H1 (cell line): ENCODE measurements at regions not wholly inside any gene's neighbourhood (a gene's known extent, or its start where the extent isn't known, plus 50 kb on each side); places are given as distances from the start of the nearest gene placed in this dataset.

Experiments
- CTCF ChIA-PET: fragments of 300-600 bp; sonication (Branson Sonifier 250); formaldehyde crosslinking; loops from one replicate; lab custom pipeline; 2021; ENCODE audit not compliant: partially characterized antibody; lab: Charles Lee
- POLR2A ChIA-PET: fragments of 300-600 bp; sonication (Branson Sonifier 250); formaldehyde crosslinking; loops from one replicate; lab custom pipeline; 2021; ENCODE audit warnings: inconsistent platforms; ENCODE audit not compliant: partially characterized antibody; lab: Charles Lee
- DNase-seq, 2 experiments: peaks; one replicate each; pipeline versions ENCODE4 v3.0.0 to v3.0.0-alpha.2; 2010 to 2022; ENCODE audit warnings: low spot score in 2 of 2, low read depth in 1 of 2, mixed read lengths in 1 of 2
- FAIRE-seq: peaks from 2 replicates; lab custom pipeline; 2011; peaks lifted over from hg19 to GRCh38; lab: Jason Lieb, UNC
- H2AFZ ChIP-seq: 2 replicates; pipeline ENCODE4 v1.8.1; 2012; ENCODE audit warnings: low read length, inconsistent platforms
- H2AK5ac ChIP-seq: 2 replicates; pipeline ENCODE4 v1.6.1; 2013; ENCODE audit warnings: low read depth, low read length
- H2BK120ac ChIP-seq: replicated peaks from 2 replicates; pipeline ENCODE3; 2013; ENCODE audit warnings: low read depth, low read length, inconsistent platforms
- H2BK12ac ChIP-seq: 2 replicates; pipeline ENCODE4 v1.6.1; 2013; ENCODE audit warnings: low read depth, low read length
- H2BK15ac ChIP-seq: 2 replicates; pipeline ENCODE4 v1.6.1; 2013; ENCODE audit warnings: low read length
- H2BK20ac ChIP-seq: 2 replicates; pipeline ENCODE4 v1.6.1; 2013; ENCODE audit warnings: low read length
- H2BK5ac ChIP-seq: 2 replicates; pipeline ENCODE4 v1.6.1; 2013; ENCODE audit warnings: low read depth, low read length
- H3K14ac ChIP-seq: 2 replicates; pipeline ENCODE4 v1.6.1; 2013; ENCODE audit warnings: inconsistent platforms; ENCODE audit not compliant: insufficient read length
- H3K18ac ChIP-seq: 2 replicates; pipeline ENCODE4 v1.6.1; 2013; ENCODE audit warnings: low read length; ENCODE audit errors: extremely low read depth
- H3K23ac ChIP-seq: 2 replicates; pipeline ENCODE4 v1.6.1; 2013; ENCODE audit warnings: inconsistent platforms; ENCODE audit not compliant: insufficient read length
- H3K23me2 ChIP-seq: 2 replicates; pipeline ENCODE4 v1.6.1; 2013; ENCODE audit warnings: low read depth, low read length
- H3K27ac ChIP-seq: 2 replicates; pipeline ENCODE4 v1.6.1; 2011; ENCODE audit warnings: low read depth, low read length, inconsistent platforms
- H3K27me3 ChIP-seq, 4 experiments: replicated peaks in 1 of 4; 1 replicate in 1 of 4; 2 replicates in 3 of 4; pipeline versions ENCODE4 v1.6.1 to v1.8.1; 2011 to 2013; ENCODE audit warnings: low read length in 3 of 4, mild to moderate bottlenecking in 3 of 4, inconsistent platforms in 2 of 4, mixed read lengths in 2 of 4, moderate library complexity in 1 of 4; ENCODE audit not compliant: control insufficient read depth in 3 of 4, insufficient read depth in 3 of 4; ENCODE audit errors: extremely low read depth in 1 of 4
- H3K36me3 ChIP-seq, 4 experiments: 2 replicates each; pipeline versions ENCODE4 v1.6.1 to v1.8.1; 2011 to 2013; ENCODE audit warnings: mild to moderate bottlenecking in 4 of 4, low read length in 3 of 4, moderate library complexity in 2 of 4, control low read depth in 1 of 4, inconsistent platforms in 1 of 4; ENCODE audit not compliant: insufficient read depth in 4 of 4, control insufficient read depth in 2 of 4
- H3K4ac ChIP-seq: replicated peaks from 2 replicates; pipeline ENCODE3; 2013; ENCODE audit warnings: low read length, low read depth, mixed read lengths, inconsistent platforms; ENCODE audit not compliant: insufficient read length
- H3K4me1 ChIP-seq, 4 experiments: replicated peaks in 1 of 4; 1 replicate in 1 of 4; 2 replicates in 3 of 4; pipeline versions ENCODE4 v1.6.1 to v1.8.1; 2011 to 2013; ENCODE audit warnings: low read length in 3 of 4, inconsistent platforms in 2 of 4, mixed read lengths in 1 of 4; ENCODE audit not compliant: insufficient read depth in 4 of 4, control insufficient read depth in 3 of 4
- H3K4me2 ChIP-seq, 2 experiments: 2 replicates each; pipeline versions ENCODE4 v1.6.1 to v1.8.1; 2011 to 2013; ENCODE audit warnings: low read depth in 2 of 2, low read length in 2 of 2, control low read depth in 1 of 2, inconsistent platforms in 1 of 2, mild to moderate bottlenecking in 1 of 2; ENCODE audit not compliant: insufficient read depth in 1 of 2
- H3K4me3 ChIP-seq, 4 experiments: fragments of 200-600, 300-600 bp in 1 of 4; sonication (generic), shearing (Covaris generic), sonication (Bioruptor Twin) in 1 of 4; 2 replicates each; pipeline versions ENCODE4 v1.5.1 to v1.8.1; 2011 to 2016; ENCODE audit warnings: low read length in 4 of 4, low read depth in 3 of 4, control low read depth in 2 of 4, inconsistent platforms in 2 of 4, mild to moderate bottlenecking in 2 of 4, mixed read lengths in 1 of 4, moderate library complexity in 1 of 4; ENCODE audit not compliant: insufficient read depth in 2 of 4; ENCODE audit errors: extremely low read depth in 1 of 4
- H3K56ac ChIP-seq: replicated peaks from 2 replicates; pipeline ENCODE3; 2013; ENCODE audit warnings: low read depth, mild to moderate bottlenecking, mixed read lengths, low read length, inconsistent platforms; ENCODE audit not compliant: insufficient read length
- H3K79me1 ChIP-seq: 2 replicates; pipeline ENCODE4 v1.6.1; 2013; ENCODE audit warnings: low read depth, low read length, control low read depth
- H3K79me2 ChIP-seq, 2 experiments: 2 replicates each; pipeline versions ENCODE4 v1.6.1 to v1.8.1; 2012 to 2013; ENCODE audit warnings: low read length in 2 of 2, mild to moderate bottlenecking in 2 of 2, inconsistent platforms in 1 of 2; ENCODE audit not compliant: insufficient read depth in 2 of 2, control insufficient read depth in 1 of 2
- H3K9ac ChIP-seq, 4 experiments: replicated peaks in 1 of 4; 1 replicate in 1 of 4; 2 replicates in 3 of 4; pipeline versions ENCODE4 v1.6.1 to v1.8.1; 2011 to 2013; ENCODE audit warnings: low read depth in 3 of 4, low read length in 3 of 4, control low read depth in 2 of 4, mild to moderate bottlenecking in 2 of 4, moderate library complexity in 2 of 4, inconsistent platforms in 1 of 4; ENCODE audit errors: extremely low read depth in 1 of 4
- H3K9me3 ChIP-seq, 2 experiments: 2 replicates each; pipeline versions ENCODE4 v1.6.1 to v1.8.1; 2012 to 2013; ENCODE audit warnings: mild to moderate bottlenecking in 2 of 2, moderate library complexity in 2 of 2, control low read depth in 1 of 2, inconsistent platforms in 1 of 2, low read depth in 1 of 2, low read length in 1 of 2, mixed read lengths in 1 of 2; ENCODE audit not compliant: insufficient read depth in 2 of 2
- H4K20me1 ChIP-seq, 2 experiments: replicated peaks in 1 of 2; 2 replicates each; pipeline versions ENCODE3 to v1.8.1; 2011 to 2013; ENCODE audit warnings: inconsistent platforms in 2 of 2, low read length in 2 of 2, mild to moderate bottlenecking in 1 of 2; ENCODE audit not compliant: insufficient read depth in 2 of 2, control insufficient read depth in 1 of 2
- H4K5ac ChIP-seq: 2 replicates; pipeline ENCODE4 v1.6.1; 2013; ENCODE audit warnings: low read length, low read depth, mixed read lengths, inconsistent platforms; ENCODE audit not compliant: insufficient read length
- H4K8ac ChIP-seq: 2 replicates; pipeline ENCODE4 v1.8.0; 2013; ENCODE audit warnings: mild to moderate bottlenecking, moderate library complexity, low read length, inconsistent platforms; ENCODE audit not compliant: insufficient read depth; ENCODE audit errors: extremely low read depth
- H4K91ac ChIP-seq: replicated peaks from 2 replicates; pipeline ENCODE3; 2013; ENCODE audit warnings: low read length, mixed read lengths, inconsistent platforms; ENCODE audit not compliant: insufficient read length
- CEBPB ChIP-seq: IDR thresholded peaks from 2 replicates; pipeline ENCODE4 v1.6.1; 2012; ENCODE audit warnings: low read depth, low read length
- CHD2 ChIP-seq: IDR thresholded peaks from 2 replicates; pipeline ENCODE4 v1.6.1; 2012; ENCODE audit warnings: low read length, improper control_type of control experiment
- CREB1 ChIP-seq: IDR thresholded peaks from 2 replicates; pipeline ENCODE4 v1.6.1; 2012; ENCODE audit warnings: inconsistent platforms
- NANOG ChIP-seq: IDR thresholded peaks from 2 replicates; pipeline ENCODE4 v1.6.1; 2011; ENCODE audit warnings: low read length, low read depth, mild to moderate bottlenecking, inconsistent platforms; ENCODE audit not compliant: insufficient read depth, poor library complexity, severe bottlenecking
- RAD21 ChIP-seq, 2 experiments: IDR thresholded peaks in 1 of 2; conservative IDR thresholded peaks in 1 of 2; 2 replicates each; pipeline ENCODE4 v1.6.1; 2011; ENCODE audit warnings: low read depth in 2 of 2, low read length in 2 of 2, improper control_type of control experiment in 1 of 2, inconsistent platforms in 1 of 2, mild to moderate bottlenecking in 1 of 2, moderate library complexity in 1 of 2
- RNF2 ChIP-seq: fragments of 200-900, 300-1000 bp; sonication (generic); IDR thresholded peaks from 2 replicates; pipeline ENCODE4 v1.7.1; 2016; ENCODE audit warnings: borderline replicate concordance, low read depth, mild to moderate bottlenecking, antibody characterized with exemption, low read length; ENCODE audit not compliant: poor library complexity, severe bottlenecking; ENCODE audit errors: missing control alignments
- SIX5 ChIP-seq: IDR thresholded peaks from 2 replicates; pipeline ENCODE4 v1.6.1; 2011; ENCODE audit warnings: mild to moderate bottlenecking, low read depth, low read length
- TAF7 ChIP-seq: optimal IDR thresholded peaks from 2 replicates; pipeline ENCODE3; 2011; ENCODE audit warnings: low read depth, mild to moderate bottlenecking, inconsistent platforms, low read length, moderate library complexity, borderline replicate concordance
- TCF12 ChIP-seq: IDR thresholded peaks from 2 replicates; pipeline ENCODE4 v1.6.1; 2011; ENCODE audit warnings: low read depth, mild to moderate bottlenecking, low read length
- ZNF274 ChIP-seq: IDR thresholded peaks from 2 replicates; pipeline ENCODE4 v1.7.0; 2012; ENCODE audit warnings: low read length, borderline replicate concordance; ENCODE audit errors: extremely low read depth
- WGBS, 2 experiments: shearing (Covaris generic) in 1 of 2; methylation state at CpG; one replicate each; pipeline versions ENCODE4 v1.1.6 to v1.1.7; 2013 to 2015; ENCODE audit warnings: low lambda C conversion rate in 2 of 2, mixed read lengths in 2 of 2, inconsistent platforms in 1 of 2, low coverage in 1 of 2, missing lambda C conversion rate in 1 of 2; ENCODE audit not compliant: insufficient replicate concordance in 2 of 2, insufficient coverage in 1 of 2, insufficient read length in 1 of 2; ENCODE audit errors: extremely low coverage in 1 of 2, missing lambda C conversion rate in 1 of 2; 5-methylcytosine and 5-hydroxymethylcytosine counted together
- TF ChIP-seq, protein P1 (sequence below), 3 experiments: IDR thresholded peaks; 1 replicate in 2 of 3; 2 replicates in 1 of 3; pipeline versions ENCODE4 v1.5.1 to v1.6.1; 2011; ENCODE audit warnings: low read length in 3 of 3, mild to moderate bottlenecking in 3 of 3, inconsistent platforms in 2 of 3, low read depth in 1 of 3, moderate library complexity in 1 of 3; ENCODE audit not compliant: insufficient read depth in 1 of 3; ENCODE audit errors: control extremely low read depth in 1 of 3
- TF ChIP-seq, protein P2 (sequence below): IDR thresholded peaks from 2 replicates; pipeline ENCODE4 v1.6.1; 2012; ENCODE audit warnings: inconsistent platforms

- H2BK5ac ChIP-seq: no peak overlapping the region
- H3K18ac ChIP-seq: no peak overlapping the region
- no peak overlapping the region for H3K27ac ChIP-seq
- H4K91ac ChIP-seq: no peak overlapping the region
- no peak overlapping the region for H2BK20ac ChIP-seq
- no peak overlapping the region for H2BK120ac ChIP-seq
- H3K4me3 ChIP-seq: no peak overlapping the region
- H4K5ac ChIP-seq: no peak overlapping the region
- H3K9ac ChIP-seq: no peak overlapping the region
- no peaks in the 10 kb centered on the region for H3K27me3 ChIP-seq
- H3K23ac ChIP-seq: no peak overlapping the region
- no peak overlapping the region for H2AK5ac ChIP-seq
- H3K4me1 ChIP-seq: peaks cover 0 to 3% (median 0%) of the 10 kb centered on the region in 4 experiments; a peak in 1 of 7 replicates
- no peaks in the 10 kb centered on the region for H3K23me2 ChIP-seq
- no peak overlapping the region for H2BK12ac ChIP-seq
- H3K9me3 ChIP-seq: no peaks in the 10 kb centered on the region
- H4K8ac ChIP-seq: no peak overlapping the region
- ChIA-PET CTCF (no interaction called here), POLR2A (no interaction called here)
- H3K36me3 ChIP-seq: no peaks in the 10 kb centered on the region
- WGBS, 2 experiments: 90% methylated on average over 1 of the region's 1 CpG; no CpG with 5 or more reads in 1 of the 2 experiments
- no peaks in the 10 kb centered on the region for H4K20me1 ChIP-seq
- no peak overlapping the region for H2BK15ac ChIP-seq
- no peak for DNase-seq
- no peaks in the 10 kb centered on the region for H3K79me1 ChIP-seq
- H3K79me2 ChIP-seq: no peaks in the 10 kb centered on the region
- H2AFZ ChIP-seq: no peak overlapping the region
- H3K4ac ChIP-seq: no peak overlapping the region
- H3K4me2 ChIP-seq: no peak overlapping the region
- no peak for FAIRE-seq
- no peak overlapping the region for H3K56ac ChIP-seq
- no peak overlapping the region for H3K14ac ChIP-seq
- no peak for TF ChIP-seq RAD21 (IDR thresholded peaks at IDR 0.05 in 1 of 2, conservative IDR thresholded peaks at IDR 0.05 in 1 of 2; ENCODE audit: low read depth in 2 of 2, low read length in 2 of 2)
- no peak for TF ChIP-seq CEBPB
- TF ChIP-seq TAF7: no peak
- no peak for TF ChIP-seq CHD2
- TF ChIP-seq SIX5: no peak
- TF ChIP-seq, protein P1, sequence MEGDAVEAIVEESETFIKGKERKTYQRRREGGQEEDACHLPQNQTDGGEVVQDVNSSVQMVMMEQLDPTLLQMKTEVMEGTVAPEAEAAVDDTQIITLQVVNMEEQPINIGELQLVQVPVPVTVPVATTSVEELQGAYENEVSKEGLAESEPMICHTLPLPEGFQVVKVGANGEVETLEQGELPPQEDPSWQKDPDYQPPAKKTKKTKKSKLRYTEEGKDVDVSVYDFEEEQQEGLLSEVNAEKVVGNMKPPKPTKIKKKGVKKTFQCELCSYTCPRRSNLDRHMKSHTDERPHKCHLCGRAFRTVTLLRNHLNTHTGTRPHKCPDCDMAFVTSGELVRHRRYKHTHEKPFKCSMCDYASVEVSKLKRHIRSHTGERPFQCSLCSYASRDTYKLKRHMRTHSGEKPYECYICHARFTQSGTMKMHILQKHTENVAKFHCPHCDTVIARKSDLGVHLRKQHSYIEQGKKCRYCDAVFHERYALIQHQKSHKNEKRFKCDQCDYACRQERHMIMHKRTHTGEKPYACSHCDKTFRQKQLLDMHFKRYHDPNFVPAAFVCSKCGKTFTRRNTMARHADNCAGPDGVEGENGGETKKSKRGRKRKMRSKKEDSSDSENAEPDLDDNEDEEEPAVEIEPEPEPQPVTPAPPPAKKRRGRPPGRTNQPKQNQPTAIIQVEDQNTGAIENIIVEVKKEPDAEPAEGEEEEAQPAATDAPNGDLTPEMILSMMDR (IDR thresholded peaks at IDR 0.05; ENCODE audit: control extremely low read depth in 1 of 3, insufficient read depth in 1 of 3, low read depth in 1 of 3, low read length in 3 of 3): no peak
- no peak for TF ChIP-seq NANOG
- TF ChIP-seq CREB1: no peak
- TF ChIP-seq, protein P2, sequence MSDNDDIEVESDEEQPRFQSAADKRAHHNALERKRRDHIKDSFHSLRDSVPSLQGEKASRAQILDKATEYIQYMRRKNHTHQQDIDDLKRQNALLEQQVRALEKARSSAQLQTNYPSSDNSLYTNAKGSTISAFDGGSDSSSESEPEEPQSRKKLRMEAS: no peak
- TF ChIP-seq TCF12: no peak
- TF ChIP-seq RNF2: no peak
- no peak for TF ChIP-seq ZNF274
Observed at GRCh38 chr16:6976716-6977115, 355.9 kb upstream of the RBFOX1 start.
